ENCODE measurements at regions not wholly inside any gene's neighbourhood (a gene's known extent, or its start where the extent isn't known, plus 50 kb on each side); places are given as distances from the start of the nearest gene placed in this dataset.

- no peak for DNase-seq
- in situ Hi-C loops (cut with HindIII; ENCODE audit: low pct_ligation_motif_present, low pct_unique_long_range_greater_than_20kb, low sequenced_read_pairs): no loop called here
Measured at GRCh38 chr6:119917186-119917585, 567.6 kb upstream of the MAN1A1 start.

- in situ Hi-C loops (cut with HindIII; ENCODE audit: low pct_ligation_motif_present, low pct_unique_long_range_greater_than_20kb, low sequenced_read_pairs): no loop called here
- DNase-seq: no peak
Measured at GRCh38 chr6:119915971-119916370, 566.4 kb upstream of the MAN1A1 start.

GRCh38 chr6:119908157-119908556, 558.6 kb upstream of the MAN1A1 start:
- in situ Hi-C loops (cut with HindIII; ENCODE audit: low pct_ligation_motif_present, low pct_unique_long_range_greater_than_20kb, low sequenced_read_pairs): no loop called here

GRCh38 chr6:119902681-119903080, 553.1 kb upstream of the MAN1A1 start:
- no peak for DNase-seq
- in situ Hi-C loops (cut with HindIII; ENCODE audit: low pct_ligation_motif_present, low pct_unique_long_range_greater_than_20kb, low sequenced_read_pairs): no loop called here

More at GRCh38 chr6:119908157-119908556, 558.6 kb upstream of the MAN1A1 start:
- DNase-seq: no peak

GRCh38 chr6:119896806-119897205, 547.2 kb upstream of the MAN1A1 start:
- in situ Hi-C loops (cut with HindIII; ENCODE audit: low pct_ligation_motif_present, low pct_unique_long_range_greater_than_20kb, low sequenced_read_pairs): no loop called here
- no peak for DNase-seq

GRCh38 chr6:119895626-119896025, 546.1 kb upstream of the MAN1A1 start:
- in situ Hi-C loops (cut with HindIII; ENCODE audit: low pct_ligation_motif_present, low pct_unique_long_range_greater_than_20kb, low sequenced_read_pairs): no loop called here
- no peak for DNase-seq

- no peak for DNase-seq
- in situ Hi-C loops (cut with HindIII; ENCODE audit: low pct_ligation_motif_present, low pct_unique_long_range_greater_than_20kb, low sequenced_read_pairs): no loop called here
Measured at GRCh38 chr6:119894811-119895210, 545.2 kb upstream of the MAN1A1 start.

GRCh38 chr6:119891644-119892043, 542.1 kb upstream of the MAN1A1 start:
- in situ Hi-C loops (cut with HindIII; ENCODE audit: low pct_ligation_motif_present, low pct_unique_long_range_greater_than_20kb, low sequenced_read_pairs): no loop called here

GRCh38 chr6:119891206-119891605, 541.6 kb upstream of the MAN1A1 start:
- no peak for DNase-seq
- in situ Hi-C loops (cut with HindIII; ENCODE audit: low pct_ligation_motif_present, low pct_unique_long_range_greater_than_20kb, low sequenced_read_pairs): no loop called here

More at GRCh38 chr6:119891644-119892043, 542.1 kb upstream of the MAN1A1 start:
- no peak for DNase-seq

GRCh38 chr6:119890470-119890869, 540.9 kb upstream of the MAN1A1 start:
- in situ Hi-C loops (cut with HindIII; ENCODE audit: low pct_ligation_motif_present, low pct_unique_long_range_greater_than_20kb, low sequenced_read_pairs): no loop called here
- no peak for DNase-seq

GRCh38 chr6:119887666-119888065, 538.1 kb upstream of the MAN1A1 start:
- no peak for DNase-seq
- in situ Hi-C loops (cut with HindIII; ENCODE audit: low pct_ligation_motif_present, low pct_unique_long_range_greater_than_20kb, low sequenced_read_pairs): no loop called here

GRCh38 chr6:119881416-119881815, 531.9 kb upstream of the MAN1A1 start:
- in situ Hi-C loops (cut with HindIII; ENCODE audit: low pct_ligation_motif_present, low pct_unique_long_range_greater_than_20kb, low sequenced_read_pairs): no loop called here
- no peak for DNase-seq

GRCh38 chr6:119880840-119881239, 531.3 kb upstream of the MAN1A1 start:
- in situ Hi-C loops (cut with HindIII; ENCODE audit: low pct_ligation_motif_present, low pct_unique_long_range_greater_than_20kb, low sequenced_read_pairs): no loop called here
- no peak for DNase-seq

GRCh38 chr6:119879731-119880130, 530.2 kb upstream of the MAN1A1 start:
- in situ Hi-C loops (cut with HindIII; ENCODE audit: low pct_ligation_motif_present, low pct_unique_long_range_greater_than_20kb, low sequenced_read_pairs): no loop called here
- no peak for DNase-seq

- in situ Hi-C loops (cut with HindIII; ENCODE audit: low pct_ligation_motif_present, low pct_unique_long_range_greater_than_20kb, low sequenced_read_pairs): no loop called here
Measured at GRCh38 chr6:119874381-119874780, 524.8 kb upstream of the MAN1A1 start.

GRCh38 chr6:119873107-119873506, 523.5 kb upstream of the MAN1A1 start:
- no peak for DNase-seq
- in situ Hi-C loops (cut with HindIII; ENCODE audit: low pct_ligation_motif_present, low pct_unique_long_range_greater_than_20kb, low sequenced_read_pairs): no loop called here

More at GRCh38 chr6:119874381-119874780, 524.8 kb upstream of the MAN1A1 start:
- no peak for DNase-seq

GRCh38 chr6:119871520-119871919, 522.0 kb upstream of the MAN1A1 start:
- in situ Hi-C loops (cut with HindIII; ENCODE audit: low pct_ligation_motif_present, low pct_unique_long_range_greater_than_20kb, low sequenced_read_pairs): no loop called here
- no peak for DNase-seq

GRCh38 chr6:119865466-119866350, 516.1 kb upstream of the MAN1A1 start:
- in situ Hi-C loops (cut with HindIII; ENCODE audit: low pct_ligation_motif_present, low pct_unique_long_range_greater_than_20kb, low sequenced_read_pairs): no loop called here
- no peak for DNase-seq

GRCh38 chr6:119862719-119863118, 513.2 kb upstream of the MAN1A1 start:
- DNase-seq: no peak
- in situ Hi-C loops (cut with HindIII; ENCODE audit: low pct_ligation_motif_present, low pct_unique_long_range_greater_than_20kb, low sequenced_read_pairs): no loop called here

- in situ Hi-C loops (cut with HindIII; ENCODE audit: low pct_ligation_motif_present, low pct_unique_long_range_greater_than_20kb, low sequenced_read_pairs): no loop called here
- no peak for DNase-seq
Measured at GRCh38 chr6:119858901-119859300, 509.3 kb upstream of the MAN1A1 start.
